ENCODE measurements at regions not wholly inside any gene's neighbourhood (a gene's known extent, or its start where the extent isn't known, plus 50 kb on each side); places are given as distances from the start of the nearest gene placed in this dataset.

- no peak for DNase-seq
These were observed 403.3 kb upstream of the EPHA7 start for GRCh38 chr6:93822434-93823265.

DNA sequence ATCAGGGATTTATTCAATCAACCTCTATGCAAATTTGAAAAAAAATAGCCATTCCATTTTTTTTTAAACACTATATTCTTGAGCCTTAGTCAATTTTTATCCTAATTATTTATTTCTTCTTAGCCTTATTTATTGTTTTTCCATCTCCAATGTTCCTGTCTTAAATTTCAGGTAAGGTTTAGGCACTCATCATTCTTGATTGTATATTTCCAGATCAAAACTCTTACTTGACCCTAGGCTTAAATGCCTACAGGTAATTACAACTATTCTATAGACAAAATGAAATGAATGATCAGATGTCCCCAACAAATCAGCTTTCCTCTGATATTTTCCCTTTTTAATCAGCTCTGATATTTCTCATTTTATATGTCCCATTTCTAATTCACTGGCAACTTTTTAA is 402.6 kb upstream of the EPHA7 start:
- DNase-seq = no peak

GRCh38 chr6:93820465-93821082 is 401.2 kb upstream of the EPHA7 start:
- DNase-seq = no peak

- DNase-seq = no peak
These were observed 399.8 kb upstream of the EPHA7 start for GRCh38 chr6:93819189-93819588.

DNA sequence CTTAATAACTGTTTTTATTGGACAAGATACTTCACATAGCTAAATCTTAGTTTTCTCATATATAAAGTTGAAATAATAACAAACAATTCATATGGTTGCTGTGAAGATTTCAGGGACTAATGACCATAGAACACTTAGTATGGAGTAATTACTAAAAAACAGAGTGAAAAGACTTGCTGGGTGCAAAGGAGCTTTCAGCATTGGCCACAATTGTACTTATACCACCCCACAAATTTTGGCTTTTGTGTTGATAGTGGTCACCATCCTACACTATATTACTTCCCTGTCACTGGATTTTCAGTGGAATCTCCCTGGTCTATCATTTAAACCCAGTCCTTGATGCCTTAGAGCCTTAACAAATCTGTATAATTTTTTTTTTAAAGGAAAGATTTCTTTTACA is 398.6 kb upstream of the EPHA7 start:
- DNase-seq = no peak

DNA sequence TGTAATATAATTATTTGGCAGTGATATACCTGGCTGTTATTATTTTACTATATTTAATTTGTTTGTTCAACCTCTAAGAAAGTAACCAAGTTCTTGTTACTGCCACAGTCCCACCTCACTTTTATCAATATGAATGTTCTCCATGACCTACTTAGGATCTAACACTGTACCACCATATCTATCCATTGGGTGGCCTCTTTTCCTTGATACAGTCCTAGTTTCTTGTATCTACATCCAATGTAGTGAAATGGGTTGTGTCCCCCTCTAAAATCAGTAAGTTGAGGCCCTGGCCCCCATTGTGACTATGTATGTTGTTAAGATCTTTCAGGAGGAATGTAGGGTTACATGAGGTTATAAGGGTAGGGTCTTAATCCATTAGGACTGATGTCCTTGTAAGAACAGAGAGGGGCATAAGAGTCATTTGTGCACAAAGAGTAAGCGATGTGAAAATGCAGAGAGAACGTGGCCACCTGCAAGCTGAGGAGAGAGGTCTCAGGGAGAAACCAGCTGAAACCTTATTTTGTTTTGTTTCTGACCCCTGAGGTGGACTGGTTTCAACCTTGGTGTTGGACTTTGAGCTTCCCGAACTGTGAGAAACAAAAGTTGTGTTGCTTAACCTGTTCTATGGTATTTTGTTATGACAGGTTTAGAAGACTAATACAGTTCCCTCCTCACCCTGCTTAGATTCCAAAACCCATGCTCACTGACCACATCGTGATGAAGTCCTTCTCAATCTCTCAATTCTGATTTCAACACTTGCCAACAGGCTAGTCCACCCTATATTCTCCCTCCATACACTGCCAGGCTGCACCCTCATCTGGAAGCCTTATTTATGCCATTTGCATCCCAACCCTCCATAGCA is 387.3 kb upstream of the EPHA7 start:
- no peak for DNase-seq

DNA sequence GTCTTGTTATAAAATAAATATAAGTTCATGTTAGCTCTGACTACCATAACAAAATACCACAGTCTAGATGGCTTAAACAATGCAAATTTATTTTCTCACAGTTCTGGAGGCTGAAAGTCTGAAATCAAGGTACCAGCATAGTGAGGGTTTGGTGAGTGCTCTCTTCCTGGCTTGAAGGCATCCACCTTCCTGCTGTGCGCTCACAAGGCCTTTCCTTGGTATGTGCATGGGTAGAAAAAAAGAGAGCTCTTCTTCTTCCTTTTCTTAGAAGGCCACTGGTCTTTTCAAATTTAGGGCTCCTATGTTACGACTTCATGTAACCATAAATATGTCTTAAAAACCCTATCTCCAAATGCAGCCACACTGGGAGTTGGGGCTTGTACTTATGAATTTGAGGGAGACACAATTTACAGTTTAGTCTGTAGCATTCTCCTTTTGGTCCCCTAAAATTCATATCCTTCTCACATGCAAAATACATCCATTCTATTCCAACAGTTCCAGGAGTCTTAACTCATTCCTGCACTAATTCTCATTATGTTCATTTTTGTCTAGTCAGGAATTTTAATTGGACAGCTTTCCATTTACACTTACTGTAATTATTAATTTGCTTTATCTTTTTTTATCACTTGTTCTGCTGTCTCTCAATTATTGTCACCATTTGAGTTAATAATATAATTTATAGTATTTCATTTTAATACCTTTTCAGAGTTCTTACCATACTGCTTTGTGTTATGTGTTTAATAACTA is 381.9 kb upstream of the EPHA7 start:
- no peak for DNase-seq

DNA sequence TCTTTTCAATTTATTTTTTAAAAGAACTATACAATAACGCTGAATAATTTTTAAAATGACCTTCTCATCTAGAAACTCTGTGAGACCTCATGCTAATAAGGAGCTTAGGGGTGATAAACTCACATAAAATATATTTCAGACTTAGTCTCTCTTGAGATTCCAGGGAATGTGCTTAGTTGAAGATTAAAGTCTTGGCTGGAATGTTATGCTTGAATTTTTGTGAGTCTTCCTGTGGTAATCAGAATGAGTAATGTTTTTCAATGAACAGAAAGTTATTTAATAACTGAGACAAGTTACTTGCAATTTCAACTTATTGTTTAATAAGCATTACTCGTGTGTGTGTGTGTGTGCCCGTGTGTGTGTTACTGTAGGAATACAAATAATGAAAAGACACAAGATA is 379.9 kb upstream of the EPHA7 start:
- no peak for DNase-seq

- DNase-seq = no peak
These were observed 374.8 kb upstream of the EPHA7 start for GRCh38 chr6:93794166-93794565.

- no peak for DNase-seq
These were observed 373.4 kb upstream of the EPHA7 start for GRCh38 chr6:93792746-93793145.

GRCh38 chr6:93790981-93791380 is 371.6 kb upstream of the EPHA7 start:
- DNase-seq = no peak

- no peak for DNase-seq
These were observed 370.2 kb upstream of the EPHA7 start for GRCh38 chr6:93789532-93789931.

GRCh38 chr6:93787841-93788240 is 368.5 kb upstream of the EPHA7 start:
- no peak for DNase-seq

- no peak for DNase-seq
These were observed 367.3 kb upstream of the EPHA7 start for GRCh38 chr6:93786474-93787330.

GRCh38 chr6:93785694-93786030 is 366.3 kb upstream of the EPHA7 start:
- no peak for DNase-seq

GRCh38 chr6:93784794-93785693 is 365.7 kb upstream of the EPHA7 start:
- DNase-seq = no peak

DNA sequence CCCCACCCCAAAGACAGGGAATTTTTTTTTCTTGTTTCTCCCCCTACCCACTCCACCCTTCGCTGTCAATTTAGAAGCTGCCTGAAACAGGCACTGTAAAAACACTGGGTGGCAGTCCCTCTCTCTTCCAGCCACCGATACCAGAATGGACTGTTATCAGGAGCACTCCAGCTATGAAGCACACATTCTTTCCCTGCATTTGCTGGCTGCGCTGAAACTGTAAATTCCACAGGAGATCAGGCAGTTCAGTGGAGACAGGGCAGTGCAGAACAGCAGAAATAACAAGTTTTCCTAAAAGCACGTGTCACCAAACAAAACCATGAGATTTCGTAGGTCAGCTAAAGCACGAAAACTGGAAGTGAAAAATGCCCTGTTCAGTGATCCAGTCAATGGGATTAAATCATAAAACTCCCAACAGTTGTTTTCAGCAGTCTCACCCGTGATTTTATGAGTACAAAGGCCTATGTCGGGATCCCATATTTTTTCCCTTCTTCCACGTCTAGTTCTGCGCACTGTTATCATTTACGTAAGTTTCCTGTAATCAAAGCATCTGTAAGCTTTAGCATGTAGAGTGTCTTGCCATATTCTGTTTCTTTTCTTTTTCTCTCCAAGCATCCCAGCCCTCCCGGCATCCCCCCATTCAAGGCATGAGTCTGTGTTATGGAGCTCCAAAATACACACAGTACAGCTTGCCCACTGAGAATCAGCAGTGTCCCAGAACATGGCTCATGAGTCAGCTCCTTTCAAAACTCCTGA is 359.9 kb upstream of the EPHA7 start:
- DNase-seq = no peak

- no peak for DNase-seq
These were observed 339.8 kb upstream of the EPHA7 start for GRCh38 chr6:93759190-93759589.

GRCh38 chr6:93751969-93752368 is 332.6 kb upstream of the EPHA7 start:
- DNase-seq = no peak

- DNase-seq = no peak
These were observed 330.6 kb upstream of the EPHA7 start for GRCh38 chr6:93749930-93750329.
